Erythroblast (primary cell): ENCODE measurements at regions not wholly inside any gene's neighbourhood (a gene's known extent, or its start where the extent isn't known, plus 50 kb on each side); places are given as distances from the start of the nearest gene placed in this dataset.

Experiments used
- GATA1 ChIP-seq: IDR thresholded peaks from 2 replicates; pipeline ENCODE4 v1.6.1; 2011; ENCODE audit warnings: low read depth, mild to moderate bottlenecking, control low read depth, low read length, moderate library complexity
- POLR2A ChIP-seq: IDR thresholded peaks from 2 replicates; pipeline ENCODE4 v1.6.1; 2011; ENCODE audit warnings: mild to moderate bottlenecking, low read length

DNA sequence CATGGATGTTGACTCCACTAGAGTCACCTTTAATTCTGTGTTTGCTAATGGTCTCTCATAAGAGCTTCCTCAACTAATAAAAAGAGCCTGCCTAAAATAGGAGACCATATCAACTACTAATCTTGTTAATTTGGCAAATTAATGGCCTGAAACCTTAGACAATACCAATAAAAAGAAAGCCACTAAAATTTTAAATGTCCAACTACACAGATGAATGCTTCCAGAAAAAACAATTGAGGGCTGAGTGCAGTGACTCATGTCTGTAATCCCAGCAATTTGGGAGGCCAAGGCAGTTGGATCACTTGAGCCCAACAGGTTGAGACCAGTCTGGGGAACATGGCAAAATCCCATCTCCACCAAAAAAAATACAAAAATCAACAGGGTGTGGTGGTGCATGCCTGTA is 230.9 kb downstream of the NSUN3 start:
- TF ChIP-seq POLR2A (no peak), GATA1 (no peak)
